ENCODE measurements at regions not wholly inside any gene's neighbourhood (a gene's known extent, or its start where the extent isn't known, plus 50 kb on each side); places are given as distances from the start of the nearest gene placed in this dataset.
"Not testable (repeated sequence)": the region's sequence is repeated elsewhere in the genome, so short reads cannot be mapped to it uniquely, and the experiment has no call there.

- H3K36me3 ChIP-seq (ENCODE audit: insufficient read depth, low read length), result no peaks in the 10 kb centered on the region
- H3K4me1 ChIP-seq (ENCODE audit: insufficient read depth, low read length, severe bottlenecking), result no peaks in the 10 kb centered on the region
- no peaks in the 10 kb centered on the region for H3K9me2 ChIP-seq (ENCODE audit: low read depth, low read length)
- no peak overlapping the region for H3K4me3 ChIP-seq (ENCODE audit: low read depth, low read length, poor library complexity, severe bottlenecking)
- no peak overlapping the region for H2AFZ ChIP-seq (ENCODE audit: low read length)
- no peaks in the 10 kb centered on the region for H4K20me1 ChIP-seq (ENCODE audit: insufficient read depth, low read length)
- H3F3A ChIP-seq (ENCODE audit: insufficient read depth, low read length), result no peaks in the 10 kb centered on the region
- H3K27me3 ChIP-seq (ENCODE audit: insufficient read depth, low read length), result no peaks in the 10 kb centered on the region
- no peak overlapping the region for H3K4me2 ChIP-seq (ENCODE audit: low read length)
- H3K27ac ChIP-seq (ENCODE audit: low read depth, low read length, poor library complexity, severe bottlenecking), result no peak overlapping the region
- no peaks in the 10 kb centered on the region for H3K9me3 ChIP-seq (ENCODE audit: low read length)
- H3K79me2 ChIP-seq (ENCODE audit: insufficient read depth, low read length), result no peaks in the 10 kb centered on the region
- TF ChIP-seq EZH2 (IDR thresholded peaks at IDR 0.05; ENCODE audit: borderline replicate concordance, low read length), result no peak
- TF ChIP-seq, protein P1, sequence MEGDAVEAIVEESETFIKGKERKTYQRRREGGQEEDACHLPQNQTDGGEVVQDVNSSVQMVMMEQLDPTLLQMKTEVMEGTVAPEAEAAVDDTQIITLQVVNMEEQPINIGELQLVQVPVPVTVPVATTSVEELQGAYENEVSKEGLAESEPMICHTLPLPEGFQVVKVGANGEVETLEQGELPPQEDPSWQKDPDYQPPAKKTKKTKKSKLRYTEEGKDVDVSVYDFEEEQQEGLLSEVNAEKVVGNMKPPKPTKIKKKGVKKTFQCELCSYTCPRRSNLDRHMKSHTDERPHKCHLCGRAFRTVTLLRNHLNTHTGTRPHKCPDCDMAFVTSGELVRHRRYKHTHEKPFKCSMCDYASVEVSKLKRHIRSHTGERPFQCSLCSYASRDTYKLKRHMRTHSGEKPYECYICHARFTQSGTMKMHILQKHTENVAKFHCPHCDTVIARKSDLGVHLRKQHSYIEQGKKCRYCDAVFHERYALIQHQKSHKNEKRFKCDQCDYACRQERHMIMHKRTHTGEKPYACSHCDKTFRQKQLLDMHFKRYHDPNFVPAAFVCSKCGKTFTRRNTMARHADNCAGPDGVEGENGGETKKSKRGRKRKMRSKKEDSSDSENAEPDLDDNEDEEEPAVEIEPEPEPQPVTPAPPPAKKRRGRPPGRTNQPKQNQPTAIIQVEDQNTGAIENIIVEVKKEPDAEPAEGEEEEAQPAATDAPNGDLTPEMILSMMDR (IDR thresholded peaks at IDR 0.05; ENCODE audit: low read length), result no peak
- H3K9ac ChIP-seq (ENCODE audit: low read length), result no peak overlapping the region
Measured at GRCh38 chr12:16788506-16789203, 182.7 kb upstream of the LMO3 start.

- H3K9me3 ChIP-seq (ENCODE audit: low read length), result no peaks in the 10 kb centered on the region
- H3K36me3 ChIP-seq (ENCODE audit: insufficient read depth, low read length), result no peaks in the 10 kb centered on the region
- no peaks in the 10 kb centered on the region for H3F3A ChIP-seq (ENCODE audit: insufficient read depth, low read length)
- no peak overlapping the region for H2AFZ ChIP-seq (ENCODE audit: low read length)
- no peaks in the 10 kb centered on the region for H3K27me3 ChIP-seq (ENCODE audit: insufficient read depth, low read length)
- no peaks in the 10 kb centered on the region for H3K9me2 ChIP-seq (ENCODE audit: low read depth, low read length)
- H4K20me1 ChIP-seq (ENCODE audit: insufficient read depth, low read length), result no peaks in the 10 kb centered on the region
- no peaks in the 10 kb centered on the region for H3K4me1 ChIP-seq (ENCODE audit: insufficient read depth, low read length, severe bottlenecking)
- no peak overlapping the region for H3K27ac ChIP-seq (ENCODE audit: low read depth, low read length, poor library complexity, severe bottlenecking)
- H3K9ac ChIP-seq (ENCODE audit: low read length), result no peak overlapping the region
- H3K4me2 ChIP-seq (ENCODE audit: low read length), result no peak overlapping the region
- H3K4me3 ChIP-seq (ENCODE audit: low read depth, low read length, poor library complexity, severe bottlenecking), result no peak overlapping the region
- TF ChIP-seq, protein P1 (IDR thresholded peaks at IDR 0.05; ENCODE audit: low read length), result no peak
- no peak for TF ChIP-seq EZH2 (IDR thresholded peaks at IDR 0.05; ENCODE audit: borderline replicate concordance, low read length)
- H3K79me2 ChIP-seq (ENCODE audit: insufficient read depth, low read length), result no peaks in the 10 kb centered on the region
Measured at GRCh38 chr12:16785953-16786352, 180.0 kb upstream of the LMO3 start.

GRCh38 chr12:16785524-16785923 lies 179.6 kb upstream of the LMO3 start:
- Histone ChIP-seq H3K4me3 (ENCODE audit: low read depth, low read length, poor library complexity, severe bottlenecking) (no peak overlapping the region), H3K27me3 (ENCODE audit: insufficient read depth, low read length) (no peaks in the 10 kb centered on the region), H3K27ac (ENCODE audit: low read depth, low read length, poor library complexity, severe bottlenecking) (no peak overlapping the region), H3K4me2 (ENCODE audit: low read length) (no peak overlapping the region), H2AFZ (ENCODE audit: low read length) (no peak overlapping the region), H3K9me2 (ENCODE audit: low read depth, low read length) (no peaks in the 10 kb centered on the region), H3K4me1 (ENCODE audit: insufficient read depth, low read length, severe bottlenecking) (no peaks in the 10 kb centered on the region), H4K20me1 (ENCODE audit: insufficient read depth, low read length) (no peaks in the 10 kb centered on the region), H3K79me2 (ENCODE audit: insufficient read depth, low read length) (no peaks in the 10 kb centered on the region), H3F3A (ENCODE audit: insufficient read depth, low read length) (no peaks in the 10 kb centered on the region), H3K36me3 (ENCODE audit: insufficient read depth, low read length) (no peaks in the 10 kb centered on the region), H3K9me3 (ENCODE audit: low read length) (no peaks in the 10 kb centered on the region), H3K9ac (ENCODE audit: low read length) (no peak overlapping the region)
- TF ChIP-seq, protein P1 (IDR thresholded peaks at IDR 0.05; ENCODE audit: low read length), result no peak
- no peak for TF ChIP-seq EZH2 (IDR thresholded peaks at IDR 0.05; ENCODE audit: borderline replicate concordance, low read length)

GRCh38 chr12:16769129-16769528 lies 163.2 kb upstream of the LMO3 start:
- not testable (repeated sequence) for H3K4me2 ChIP-seq (ENCODE audit: low read length); H3K27me3 ChIP-seq (ENCODE audit: insufficient read depth, low read length); H3K9ac ChIP-seq (ENCODE audit: low read length); H3K4me3 ChIP-seq (ENCODE audit: low read depth, low read length, poor library complexity, severe bottlenecking); H3K79me2 ChIP-seq (ENCODE audit: insufficient read depth, low read length); H4K20me1 ChIP-seq (ENCODE audit: insufficient read depth, low read length); H3K4me1 ChIP-seq (ENCODE audit: insufficient read depth, low read length, severe bottlenecking); H3K9me3 ChIP-seq (ENCODE audit: low read length); H3K27ac ChIP-seq (ENCODE audit: low read depth, low read length, poor library complexity, severe bottlenecking); H3K9me2 ChIP-seq (ENCODE audit: low read depth, low read length); H3F3A ChIP-seq (ENCODE audit: insufficient read depth, low read length); H3K36me3 ChIP-seq (ENCODE audit: insufficient read depth, low read length); H2AFZ ChIP-seq (ENCODE audit: low read length)
